ENCODE measurements at regions not wholly inside any gene's neighbourhood (a gene's known extent, or its start where the extent isn't known, plus 50 kb on each side); places are given as distances from the start of the nearest gene placed in this dataset.

- peaks cover 2% of the 10 kb centered on the region for H3K4me1 Mint-ChIP-seq
- no peak overlapping the region for H3K27ac Mint-ChIP-seq
- H3K4me3 Mint-ChIP-seq = no peak overlapping the region
- no peaks in the 10 kb centered on the region for H3K27me3 Mint-ChIP-seq
- ChIA-PET CTCF (no interaction called here), POLR2A (no interaction called here)
- no peaks in the 10 kb centered on the region for H3K36me3 Mint-ChIP-seq (ENCODE audit: low read depth)
- DNase-seq (no peak), ATAC-seq (no peak)
- no peaks in the 10 kb centered on the region for H3K9me3 Mint-ChIP-seq (ENCODE audit: low read depth)
- intact Hi-C loops (cut with DNase I, micrococcal nuclease) = loop anchor here in 1 of 2 experiments (5.0 kb wide), 2 partner anchors 35 to 55 kb away; no protein-coding TSS in a partner anchor
Observed at GRCh38 chr15:47507221-47507985, 209.9 kb upstream of the SEMA6D start.

- intact Hi-C loops (cut with DNase I, micrococcal nuclease) = no loop called here
- Mint-ChIP-seq H3K27me3 (no peaks in the 10 kb centered on the region), H3K4me3 (no peak overlapping the region), H3K27ac (no peak overlapping the region), H3K36me3 (ENCODE audit: low read depth) (no peaks in the 10 kb centered on the region), H3K4me1 (no peaks in the 10 kb centered on the region), H3K9me3 (ENCODE audit: low read depth) (no peaks in the 10 kb centered on the region)
- no peak for ATAC-seq
- ChIA-PET POLR2A (no interaction called here), CTCF (interaction anchor here (0.6 kb wide), 1 partner anchor 23 kb away, joined by 3 read pairs; no protein-coding TSS in a partner anchor)
- DNase-seq = no peak
Observed at GRCh38 chr15:47511261-47511660, 206.0 kb upstream of the SEMA6D start.

DNA sequence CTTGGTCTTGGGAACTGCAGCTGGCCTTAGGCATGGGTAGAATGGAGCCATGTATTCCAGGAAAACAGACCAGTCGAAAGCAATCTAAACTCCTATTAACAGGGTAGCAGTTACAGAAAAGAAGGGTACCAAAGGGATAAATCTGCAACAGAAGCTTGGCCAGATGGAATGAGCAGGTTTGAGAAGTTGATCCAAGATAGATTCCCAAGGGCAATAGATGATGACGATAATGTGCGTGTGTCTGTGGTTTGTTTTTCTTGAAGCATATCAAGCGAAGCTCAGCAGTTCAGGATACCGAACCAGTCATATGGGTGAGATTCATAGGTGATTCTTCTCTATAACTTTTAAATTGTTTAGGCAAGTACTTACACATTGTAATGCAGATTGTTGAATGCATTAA is 203.8 kb upstream of the SEMA6D start:
- intact Hi-C loops (cut with DNase I, micrococcal nuclease) = no loop called here
- ATAC-seq (no peak), DNase-seq (no peak)
- POLR2A ChIA-PET = no interaction called here
- Mint-ChIP-seq H3K4me1 (no peaks in the 10 kb centered on the region), H3K9me3 (ENCODE audit: low read depth) (no peaks in the 10 kb centered on the region), H3K36me3 (ENCODE audit: low read depth) (no peaks in the 10 kb centered on the region), H3K27ac (no peak overlapping the region), H3K27me3 (no peaks in the 10 kb centered on the region), H3K4me3 (no peak overlapping the region)
- CTCF ChIA-PET = no interaction called here

DNA sequence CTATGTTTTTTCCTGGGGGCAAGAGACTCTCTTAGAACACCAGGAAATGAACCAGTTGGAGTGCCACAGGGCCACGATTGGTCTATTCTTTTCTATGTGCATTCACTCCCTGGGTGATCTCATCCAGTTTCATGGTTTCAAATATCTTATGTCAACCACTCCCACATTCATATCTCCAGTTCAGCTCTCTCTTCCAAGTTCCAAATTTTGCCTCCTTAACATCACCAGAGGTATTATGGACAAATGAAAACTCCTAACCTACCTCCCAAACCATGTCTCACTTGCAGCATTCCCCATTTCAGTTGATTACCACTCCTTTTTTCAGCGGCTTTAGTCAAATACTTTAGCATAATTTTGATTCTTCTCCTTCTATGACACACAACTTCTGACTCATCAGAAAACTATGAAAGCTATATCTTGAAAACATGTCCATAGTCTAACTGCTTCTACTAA is 203.1 kb upstream of the SEMA6D start:
- no peak for DNase-seq
- Mint-ChIP-seq H3K27me3 (no peaks in the 10 kb centered on the region), H3K36me3 (ENCODE audit: low read depth) (no peaks in the 10 kb centered on the region), H3K9me3 (ENCODE audit: low read depth) (no peaks in the 10 kb centered on the region), H3K4me3 (no peak overlapping the region), H3K4me1 (no peaks in the 10 kb centered on the region), H3K27ac (no peak overlapping the region)
- intact Hi-C loops (cut with DNase I, micrococcal nuclease) = no loop called here
- POLR2A ChIA-PET = no interaction called here
- CTCF ChIA-PET = no interaction called here
- no peak for ATAC-seq

GRCh38 chr15:47516558-47516957 is 200.7 kb upstream of the SEMA6D start:
- no peaks in the 10 kb centered on the region for H3K4me1 Mint-ChIP-seq
- DNase-seq (no peak), ATAC-seq (no peak)
- no peak overlapping the region for H3K27ac Mint-ChIP-seq
- ChIA-PET CTCF (interaction anchor here (0.8 kb wide), 1 partner anchor 11 kb away, joined by 3 read pairs; no protein-coding TSS in a partner anchor), POLR2A (no interaction called here)
- H3K9me3 Mint-ChIP-seq (ENCODE audit: low read depth) = no peaks in the 10 kb centered on the region
- H3K4me3 Mint-ChIP-seq = no peak overlapping the region
- intact Hi-C loops (cut with DNase I, micrococcal nuclease) = no loop called here
- no peaks in the 10 kb centered on the region for H3K36me3 Mint-ChIP-seq (ENCODE audit: low read depth)
- no peaks in the 10 kb centered on the region for H3K27me3 Mint-ChIP-seq

GRCh38 chr15:47516972-47517371 is 200.3 kb upstream of the SEMA6D start:
- ATAC-seq (no peak), DNase-seq (no peak)
- H3K27ac Mint-ChIP-seq = no peak overlapping the region
- no peak overlapping the region for H3K4me3 Mint-ChIP-seq
- CTCF ChIA-PET = interaction anchor here (0.8 kb wide), 1 partner anchor 11 kb away, joined by 3 read pairs; no protein-coding TSS in a partner anchor
- no peaks in the 10 kb centered on the region for H3K4me1 Mint-ChIP-seq
- no peaks in the 10 kb centered on the region for H3K9me3 Mint-ChIP-seq (ENCODE audit: low read depth)
- no peaks in the 10 kb centered on the region for H3K27me3 Mint-ChIP-seq
- H3K36me3 Mint-ChIP-seq (ENCODE audit: low read depth) = no peaks in the 10 kb centered on the region
- intact Hi-C loops (cut with DNase I, micrococcal nuclease) = no loop called here
- POLR2A ChIA-PET = no interaction called here

GRCh38 chr15:47517737-47518136 is 199.6 kb upstream of the SEMA6D start:
- no peaks in the 10 kb centered on the region for H3K27me3 Mint-ChIP-seq
- no peaks in the 10 kb centered on the region for H3K4me1 Mint-ChIP-seq
- no peak for ATAC-seq

GRCh38 chr15:47523681-47524475 is 193.4 kb upstream of the SEMA6D start:
- ATAC-seq = no peak
- intact Hi-C loops (cut with DNase I, micrococcal nuclease) = no loop called here
- no peaks in the 10 kb centered on the region for H3K27me3 Mint-ChIP-seq

More at GRCh38 chr15:47517737-47518136, 199.6 kb upstream of the SEMA6D start:
- ChIA-PET CTCF (interaction anchor here (0.7 to 0.9 kb wide), 2 partner anchors 8 to 51 kb away, joined by 3 to 4 read pairs; no protein-coding TSS in a partner anchor), POLR2A (no interaction called here)
- no peak overlapping the region for H3K27ac Mint-ChIP-seq
- no peak overlapping the region for H3K4me3 Mint-ChIP-seq
- no peaks in the 10 kb centered on the region for H3K9me3 Mint-ChIP-seq (ENCODE audit: low read depth)
- intact Hi-C loops (cut with DNase I, micrococcal nuclease) = no loop called here
- H3K36me3 Mint-ChIP-seq (ENCODE audit: low read depth) = no peaks in the 10 kb centered on the region
- DNase-seq = no peak

GRCh38 chr15:47529241-47529640 is 188.1 kb upstream of the SEMA6D start:
- DNase-seq = no peak
- H3K4me1 Mint-ChIP-seq = no peaks in the 10 kb centered on the region
- CTCF ChIA-PET = interaction anchor here (0.6 kb wide), 1 partner anchor 46 kb away, joined by 3 read pairs; no protein-coding TSS in a partner anchor
- no peak overlapping the region for H3K4me3 Mint-ChIP-seq
- intact Hi-C loops (cut with DNase I, micrococcal nuclease) = no loop called here
- ATAC-seq = no peak
- peaks cover 2% of the 10 kb centered on the region for H3K27me3 Mint-ChIP-seq
- H3K27ac Mint-ChIP-seq = no peak overlapping the region
- H3K36me3 Mint-ChIP-seq (ENCODE audit: low read depth) = no peaks in the 10 kb centered on the region
- no peaks in the 10 kb centered on the region for H3K9me3 Mint-ChIP-seq (ENCODE audit: low read depth)
- POLR2A ChIA-PET = no interaction called here

More at GRCh38 chr15:47523681-47524475, 193.4 kb upstream of the SEMA6D start:
- no peak overlapping the region for H3K4me3 Mint-ChIP-seq
- no peaks in the 10 kb centered on the region for H3K9me3 Mint-ChIP-seq (ENCODE audit: low read depth)
- no peaks in the 10 kb centered on the region for H3K4me1 Mint-ChIP-seq
- ChIA-PET POLR2A (no interaction called here), CTCF (no interaction called here)
- DNase-seq = no peak
- no peaks in the 10 kb centered on the region for H3K36me3 Mint-ChIP-seq (ENCODE audit: low read depth)
- no peak overlapping the region for H3K27ac Mint-ChIP-seq

GRCh38 chr15:47534673-47535072 is 182.6 kb upstream of the SEMA6D start:
- ATAC-seq (no peak), DNase-seq (no peak)
- H3K4me1 Mint-ChIP-seq = no peaks in the 10 kb centered on the region
- no peak overlapping the region for H3K27ac Mint-ChIP-seq
- H3K4me3 Mint-ChIP-seq = no peak overlapping the region
- POLR2A ChIA-PET = no interaction called here
- intact Hi-C loops (cut with DNase I, micrococcal nuclease) = loop anchor here in 1 of 2 experiments (5.0 kb wide), 1 partner anchor 47 kb away; no protein-coding TSS in a partner anchor
- CTCF ChIA-PET = interaction anchor here (0.6 kb wide), 1 partner anchor 24 kb away, joined by 3 read pairs; no protein-coding TSS in a partner anchor
- peaks cover 4% of the 10 kb centered on the region for H3K27me3 Mint-ChIP-seq
- no peaks in the 10 kb centered on the region for H3K9me3 Mint-ChIP-seq (ENCODE audit: low read depth)
- no peaks in the 10 kb centered on the region for H3K36me3 Mint-ChIP-seq (ENCODE audit: low read depth)

- no peak for DNase-seq
- CTCF ChIA-PET = no interaction called here
- POLR2A ChIA-PET = no interaction called here
- H3K4me3 Mint-ChIP-seq = no peak overlapping the region
- no peaks in the 10 kb centered on the region for H3K36me3 Mint-ChIP-seq (ENCODE audit: low read depth)
- H3K4me1 Mint-ChIP-seq = no peaks in the 10 kb centered on the region
- intact Hi-C loops (cut with DNase I, micrococcal nuclease) = loop anchor here in 1 of 2 experiments (5.0 kb wide), 1 partner anchor 34 kb away; no protein-coding TSS in a partner anchor
- no peaks in the 10 kb centered on the region for H3K27me3 Mint-ChIP-seq
- H3K27ac Mint-ChIP-seq = no peak overlapping the region
- ATAC-seq = no peak
- H3K9me3 Mint-ChIP-seq (ENCODE audit: low read depth) = no peaks in the 10 kb centered on the region
Observed at GRCh38 chr15:47541562-47541961, 175.7 kb upstream of the SEMA6D start.

All from activated CD4-positive, alpha-beta T cell treated with anti-CD3 and anti-CD28 coated beads for 36 hours (primary cell).